SU-DHL-6 (cell line): ENCODE measurements at regions not wholly inside any gene's neighbourhood (a gene's known extent, or its start where the extent isn't known, plus 50 kb on each side); places are given as distances from the start of the nearest gene placed in this dataset.

ENCODE experiments used
- EZH2phosphoT487 ChIP-seq: fragments of 200-600 bp; sonication (generic), shearing (Covaris generic); conservative IDR thresholded peaks from 2 replicates; pipeline ENCODE4 v1.6.1; 2018; ENCODE audit warnings: mild to moderate bottlenecking, antibody characterized with exemption, low read length, moderate library complexity, mixed read lengths
- TF ChIP-seq, protein P1 (sequence below): fragments of 200-600 bp; sonication (generic); IDR thresholded peaks from one replicate; pipeline ENCODE4 v1.5.1; 2017; ENCODE audit warnings: antibody characterized with exemption, mild to moderate bottlenecking, low read length, moderate library complexity; ENCODE audit not compliant: insufficient read depth, poor library complexity, severe bottlenecking

DNA sequence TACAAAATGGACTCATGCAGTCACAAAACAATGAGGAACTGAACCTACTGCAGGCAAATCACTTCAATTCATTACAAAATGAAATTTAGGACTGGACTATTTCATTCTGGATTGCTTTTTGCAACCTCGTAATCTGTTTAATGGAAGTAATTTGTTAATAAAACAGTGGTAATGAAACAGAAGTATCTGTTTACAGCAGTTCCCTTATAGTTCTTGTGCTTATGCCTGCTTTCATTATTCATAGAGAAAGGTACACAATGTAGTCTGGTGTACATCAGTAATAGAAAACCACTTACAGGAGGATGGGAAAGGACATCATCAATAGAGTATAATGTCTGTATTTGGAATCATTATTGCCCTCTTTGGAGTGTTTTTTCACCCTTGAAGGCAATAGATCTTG is 389.2 kb upstream of the NUDT12 start:
- TF ChIP-seq, protein P1, sequence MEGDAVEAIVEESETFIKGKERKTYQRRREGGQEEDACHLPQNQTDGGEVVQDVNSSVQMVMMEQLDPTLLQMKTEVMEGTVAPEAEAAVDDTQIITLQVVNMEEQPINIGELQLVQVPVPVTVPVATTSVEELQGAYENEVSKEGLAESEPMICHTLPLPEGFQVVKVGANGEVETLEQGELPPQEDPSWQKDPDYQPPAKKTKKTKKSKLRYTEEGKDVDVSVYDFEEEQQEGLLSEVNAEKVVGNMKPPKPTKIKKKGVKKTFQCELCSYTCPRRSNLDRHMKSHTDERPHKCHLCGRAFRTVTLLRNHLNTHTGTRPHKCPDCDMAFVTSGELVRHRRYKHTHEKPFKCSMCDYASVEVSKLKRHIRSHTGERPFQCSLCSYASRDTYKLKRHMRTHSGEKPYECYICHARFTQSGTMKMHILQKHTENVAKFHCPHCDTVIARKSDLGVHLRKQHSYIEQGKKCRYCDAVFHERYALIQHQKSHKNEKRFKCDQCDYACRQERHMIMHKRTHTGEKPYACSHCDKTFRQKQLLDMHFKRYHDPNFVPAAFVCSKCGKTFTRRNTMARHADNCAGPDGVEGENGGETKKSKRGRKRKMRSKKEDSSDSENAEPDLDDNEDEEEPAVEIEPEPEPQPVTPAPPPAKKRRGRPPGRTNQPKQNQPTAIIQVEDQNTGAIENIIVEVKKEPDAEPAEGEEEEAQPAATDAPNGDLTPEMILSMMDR = no peak
- no peak for TF ChIP-seq EZH2phosphoT487
